Activated naive CD8-positive, alpha-beta T cell (primary cell): ENCODE measurements at regions not wholly inside any gene's neighbourhood (a gene's known extent, or its start where the extent isn't known, plus 50 kb on each side); places are given as distances from the start of the nearest gene placed in this dataset.
"Not testable (repeated sequence)": the region's sequence is repeated elsewhere in the genome, so short reads cannot be mapped to it uniquely, and the experiment has no call there.

Experiments
- H3K27ac Mint-ChIP-seq: one replicate; pipeline ENCODE4 v1.8.0; 2021; ENCODE audit warnings: mixed read lengths
- H3K27me3 Mint-ChIP-seq: one replicate; pipeline ENCODE4 v1.8.0; 2021; ENCODE audit warnings: mixed read lengths
- H3K36me3 Mint-ChIP-seq: one replicate; pipeline ENCODE4 v1.8.0; 2021; ENCODE audit warnings: mixed read lengths
- H3K4me1 Mint-ChIP-seq: one replicate; pipeline ENCODE4 v1.8.0; 2021; ENCODE audit warnings: low read depth, mixed read lengths
- H3K4me3 Mint-ChIP-seq: one replicate; pipeline ENCODE4 v1.8.0; 2021; ENCODE audit warnings: mild to moderate bottlenecking, mixed read lengths
- H3K9me3 Mint-ChIP-seq: one replicate; pipeline ENCODE4 v1.8.0; 2021; ENCODE audit warnings: low read depth, mixed read lengths

DNA sequence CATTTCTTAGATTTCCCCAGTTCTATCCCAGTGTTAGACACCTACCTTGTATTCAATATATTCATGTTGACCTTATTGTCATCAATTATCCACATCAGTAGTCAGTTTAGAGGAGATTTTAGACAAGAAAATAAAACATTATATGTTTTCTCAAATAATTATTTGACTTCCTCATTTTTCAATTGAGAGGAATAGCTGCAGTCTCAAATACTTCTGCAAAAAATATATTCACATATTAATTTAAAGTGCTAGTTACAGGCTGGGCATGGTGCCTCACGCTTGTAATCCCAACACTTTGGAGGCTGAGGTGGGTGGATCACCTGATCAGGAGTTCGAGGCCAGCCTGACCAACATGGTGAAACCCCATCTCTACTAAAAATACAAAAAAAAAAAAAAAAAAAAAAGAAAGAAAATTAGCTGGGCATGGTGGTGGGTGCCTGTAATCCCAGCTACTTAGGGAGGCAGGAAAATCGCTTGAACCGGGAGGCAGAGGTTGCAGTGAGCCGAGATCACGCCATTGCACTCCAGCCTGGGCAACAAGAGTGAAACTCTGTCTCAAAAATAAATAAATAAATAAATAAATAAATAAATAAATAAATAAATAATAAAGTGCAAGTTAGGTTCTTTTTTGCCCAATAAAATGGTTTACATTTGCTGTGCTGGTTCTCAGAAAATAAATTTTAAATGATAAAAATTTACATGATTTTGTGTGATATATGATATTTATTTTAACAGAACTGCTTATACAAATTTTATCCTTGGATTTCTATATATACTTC is 565.3 kb upstream of the GOLIM4 start:
- not testable (repeated sequence) for H3K4me1 Mint-ChIP-seq, H3K4me3 Mint-ChIP-seq, H3K27me3 Mint-ChIP-seq, H3K36me3 Mint-ChIP-seq, H3K27ac Mint-ChIP-seq
- peaks cover 12% of the 10 kb centered on the region for H3K9me3 Mint-ChIP-seq

DNA sequence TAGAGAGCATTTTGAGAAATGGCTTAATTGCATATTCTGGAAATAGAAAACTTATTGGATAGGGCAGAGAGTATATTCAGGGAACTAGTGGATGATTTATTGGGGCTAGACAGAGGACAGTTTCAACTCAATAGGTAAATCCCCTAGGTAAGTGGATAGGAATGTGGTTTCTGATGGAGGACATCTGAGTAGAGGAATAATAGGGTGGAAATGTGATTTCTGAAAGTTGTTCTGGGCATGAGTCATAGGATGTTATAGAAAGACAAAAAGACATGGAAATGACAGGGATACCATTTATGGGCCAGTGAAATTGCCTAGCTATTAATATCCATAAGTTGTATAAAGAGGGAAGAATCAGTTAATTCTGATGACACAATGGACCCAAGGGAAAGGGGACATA is 563.3 kb upstream of the GOLIM4 start:
- H3K4me3 Mint-ChIP-seq, result no peak overlapping the region
- H3K27me3 Mint-ChIP-seq, result no peaks in the 10 kb centered on the region
- H3K27ac Mint-ChIP-seq, result no peak overlapping the region
- peaks cover 12% of the 10 kb centered on the region for H3K9me3 Mint-ChIP-seq
- no peaks in the 10 kb centered on the region for H3K36me3 Mint-ChIP-seq
- H3K4me1 Mint-ChIP-seq, result no peaks in the 10 kb centered on the region

DNA sequence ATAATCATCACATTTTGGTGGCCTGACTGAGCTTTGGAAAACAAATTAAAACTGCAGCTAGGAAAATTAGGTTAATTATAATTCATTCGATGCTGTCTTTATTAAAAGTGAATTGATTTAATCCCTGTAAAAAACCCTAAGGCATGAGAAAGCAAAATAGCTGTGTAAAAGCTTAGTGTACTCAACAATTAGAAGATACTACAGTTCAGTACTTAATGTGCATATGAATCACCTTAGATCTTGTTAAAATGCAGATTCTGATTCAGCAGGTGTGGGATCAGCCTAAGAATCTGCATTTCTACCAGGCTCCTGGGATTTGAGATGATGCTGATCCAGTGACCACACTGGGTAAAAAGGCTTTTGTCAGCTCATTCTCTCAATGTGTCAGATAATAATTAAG is 559.9 kb upstream of the GOLIM4 start:
- no peaks in the 10 kb centered on the region for H3K36me3 Mint-ChIP-seq
- no peaks in the 10 kb centered on the region for H3K27me3 Mint-ChIP-seq
- H3K27ac Mint-ChIP-seq, result no peak overlapping the region
- H3K4me1 Mint-ChIP-seq, result no peaks in the 10 kb centered on the region
- H3K4me3 Mint-ChIP-seq, result no peak overlapping the region
- peaks cover 4% of the 10 kb centered on the region for H3K9me3 Mint-ChIP-seq

DNA sequence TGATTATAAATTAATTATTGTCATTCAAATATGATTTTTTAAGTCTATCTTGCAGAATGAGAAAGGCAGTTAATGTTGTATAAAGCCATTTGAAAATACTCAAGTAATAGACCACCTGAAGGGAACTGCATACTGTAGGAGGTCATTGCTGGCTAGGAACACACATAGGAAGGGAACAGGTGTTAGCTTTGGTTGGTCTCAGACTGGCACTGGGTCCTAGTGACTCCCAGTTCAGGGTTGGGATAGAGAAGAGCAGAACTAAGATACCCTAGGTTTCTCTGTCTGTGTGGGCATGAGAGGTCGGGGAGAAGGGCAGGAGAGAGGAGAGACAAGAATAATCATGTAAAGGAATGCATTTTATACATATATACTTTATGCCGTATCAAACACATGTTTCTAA is 559.0 kb upstream of the GOLIM4 start:
- Mint-ChIP-seq H3K27ac (no peak overlapping the region), H3K4me3 (no peak overlapping the region), H3K36me3 (no peaks in the 10 kb centered on the region), H3K27me3 (no peaks in the 10 kb centered on the region), H3K4me1 (no peaks in the 10 kb centered on the region), H3K9me3 (no peaks in the 10 kb centered on the region)

DNA sequence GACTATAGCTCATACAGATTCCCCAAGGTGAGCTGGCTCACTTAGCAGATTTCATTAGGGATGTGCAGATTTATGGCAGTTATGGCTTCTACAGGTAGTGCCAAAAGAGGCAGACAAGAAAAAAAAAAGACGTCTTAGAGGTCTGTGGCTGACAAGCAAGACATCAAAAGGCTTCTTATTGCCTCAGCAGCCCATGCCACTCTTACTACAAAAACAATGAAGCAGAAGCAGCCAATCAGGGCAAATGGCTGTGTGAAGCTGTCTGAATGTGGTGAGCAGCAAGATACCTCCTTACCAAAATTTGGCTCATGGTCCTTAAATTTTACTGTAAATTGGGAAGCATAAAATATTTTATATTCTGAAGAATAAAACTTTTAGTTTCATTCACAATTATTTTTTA is 557.5 kb upstream of the GOLIM4 start:
- peaks cover 2% of the 10 kb centered on the region for H3K27me3 Mint-ChIP-seq
- no peak overlapping the region for H3K4me3 Mint-ChIP-seq
- no peak overlapping the region for H3K27ac Mint-ChIP-seq
- H3K4me1 Mint-ChIP-seq, result no peaks in the 10 kb centered on the region
- no peaks in the 10 kb centered on the region for H3K9me3 Mint-ChIP-seq
- no peaks in the 10 kb centered on the region for H3K36me3 Mint-ChIP-seq

DNA sequence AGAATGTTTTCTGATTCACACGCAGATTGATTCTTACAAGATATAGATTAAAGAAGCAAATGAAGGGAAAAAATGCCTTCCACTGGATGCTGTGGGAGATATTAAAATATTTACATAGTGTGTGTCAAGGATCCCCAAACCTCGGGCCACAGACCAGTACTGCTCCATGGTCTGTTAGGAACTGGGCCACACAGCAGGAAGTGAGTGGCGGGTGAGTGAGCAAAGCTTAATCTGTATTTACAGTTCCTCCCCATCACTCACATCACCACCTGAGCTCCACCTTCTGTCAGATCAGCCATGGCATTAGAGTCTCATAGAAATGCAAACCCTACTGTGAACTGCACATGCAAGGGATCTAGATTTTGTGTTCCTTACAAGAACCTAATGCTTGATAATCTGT is 552.6 kb upstream of the GOLIM4 start:
- H3K4me1 Mint-ChIP-seq, result no peaks in the 10 kb centered on the region
- H3K27me3 Mint-ChIP-seq, result peaks cover 2% of the 10 kb centered on the region
- H3K9me3 Mint-ChIP-seq, result no peaks in the 10 kb centered on the region
- no peak overlapping the region for H3K27ac Mint-ChIP-seq
- H3K36me3 Mint-ChIP-seq, result no peaks in the 10 kb centered on the region
- no peak overlapping the region for H3K4me3 Mint-ChIP-seq

DNA sequence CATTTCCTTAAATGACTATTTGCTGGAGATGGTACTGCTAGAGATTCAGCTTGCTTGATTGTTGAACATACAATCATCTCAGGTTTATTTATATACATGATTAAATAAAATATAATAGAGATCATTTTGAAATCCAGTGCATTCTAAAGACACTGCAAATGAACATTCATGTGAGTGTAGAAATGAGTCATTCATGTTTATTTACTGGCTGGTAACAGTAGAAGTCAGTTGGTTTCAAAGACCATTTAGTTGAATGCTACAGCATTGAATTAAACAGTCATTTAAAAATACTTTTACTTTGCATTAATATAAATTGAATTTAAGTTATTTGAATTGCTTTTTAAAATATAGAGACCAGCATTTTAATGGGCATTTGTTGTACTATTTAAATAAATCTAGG is 551.9 kb upstream of the GOLIM4 start:
- H3K36me3 Mint-ChIP-seq, result no peaks in the 10 kb centered on the region
- H3K27ac Mint-ChIP-seq, result no peak overlapping the region
- no peaks in the 10 kb centered on the region for H3K9me3 Mint-ChIP-seq
- peaks cover 2% of the 10 kb centered on the region for H3K27me3 Mint-ChIP-seq
- H3K4me1 Mint-ChIP-seq, result no peaks in the 10 kb centered on the region
- H3K4me3 Mint-ChIP-seq, result no peak overlapping the region

DNA sequence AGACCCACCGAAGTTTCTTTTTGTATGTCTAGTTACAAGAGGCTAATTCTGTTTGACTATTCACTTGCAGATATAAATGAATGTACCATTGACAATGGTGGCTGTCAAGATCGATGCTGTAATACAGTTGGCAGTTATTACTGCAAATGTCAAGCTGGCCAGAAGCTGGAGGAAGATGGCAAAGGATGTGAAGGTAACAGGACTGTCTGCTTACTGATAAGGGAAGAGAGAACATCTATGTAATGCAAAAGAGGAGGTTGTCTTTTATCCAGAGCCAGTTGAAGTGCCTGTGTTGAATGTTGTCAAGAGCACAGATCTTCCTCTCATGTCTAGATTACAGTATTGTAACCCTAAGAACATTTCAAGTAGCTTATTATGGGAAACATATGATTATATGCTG is 549.5 kb upstream of the GOLIM4 start:
- Mint-ChIP-seq H3K27ac (no peak overlapping the region), H3K4me1 (no peaks in the 10 kb centered on the region), H3K36me3 (no peaks in the 10 kb centered on the region)

DNA sequence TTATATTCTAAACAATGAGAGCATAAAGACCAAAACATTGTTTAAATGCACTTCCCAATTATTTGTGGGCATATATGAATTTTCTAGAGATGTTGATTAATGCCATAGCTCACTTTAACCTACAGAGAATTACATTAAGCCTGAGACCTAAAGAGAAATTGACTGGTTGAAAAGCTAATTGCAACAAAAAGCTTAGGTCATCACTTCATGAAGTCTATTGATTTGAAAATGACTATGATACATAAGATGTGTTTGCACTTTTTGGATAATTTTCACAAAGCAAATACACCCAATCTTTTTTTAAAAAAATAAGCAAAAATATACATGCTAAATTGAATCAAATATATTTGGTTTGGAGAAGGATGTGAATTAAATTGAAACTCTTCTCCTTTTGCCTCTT is 532.8 kb upstream of the GOLIM4 start:
- Mint-ChIP-seq H3K9me3 (no peaks in the 10 kb centered on the region), H3K4me1 (no peaks in the 10 kb centered on the region), H3K27me3 (no peaks in the 10 kb centered on the region), H3K36me3 (no peaks in the 10 kb centered on the region), H3K4me3 (no peak overlapping the region), H3K27ac (no peak overlapping the region)

More for the DNA sequence above, 549.5 kb upstream of the GOLIM4 start:
- H3K27me3 Mint-ChIP-seq, result peaks cover 2% of the 10 kb centered on the region
- H3K4me3 Mint-ChIP-seq, result no peak overlapping the region
- H3K9me3 Mint-ChIP-seq, result no peaks in the 10 kb centered on the region

DNA sequence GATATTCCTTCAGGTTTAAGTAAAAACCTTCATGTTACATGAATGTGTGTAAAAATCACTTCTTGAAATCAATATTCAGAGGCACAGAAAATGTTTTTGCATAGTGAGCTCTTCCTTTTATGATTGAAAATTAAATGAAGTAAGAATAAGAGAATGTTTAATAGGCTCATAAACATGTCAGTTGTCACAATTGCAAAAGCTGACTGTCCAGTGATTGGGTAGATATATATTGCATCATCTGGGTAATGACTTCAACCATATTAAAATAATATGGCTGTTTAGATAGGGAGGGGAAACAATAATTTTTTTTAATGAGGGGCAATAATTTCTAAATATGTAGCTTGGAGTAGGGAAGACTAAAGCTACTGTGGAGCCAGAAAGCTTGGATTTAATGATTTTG is 529.8 kb upstream of the GOLIM4 start:
- H3K4me1 Mint-ChIP-seq, result no peaks in the 10 kb centered on the region
- H3K27me3 Mint-ChIP-seq, result no peaks in the 10 kb centered on the region
- no peak overlapping the region for H3K4me3 Mint-ChIP-seq

DNA sequence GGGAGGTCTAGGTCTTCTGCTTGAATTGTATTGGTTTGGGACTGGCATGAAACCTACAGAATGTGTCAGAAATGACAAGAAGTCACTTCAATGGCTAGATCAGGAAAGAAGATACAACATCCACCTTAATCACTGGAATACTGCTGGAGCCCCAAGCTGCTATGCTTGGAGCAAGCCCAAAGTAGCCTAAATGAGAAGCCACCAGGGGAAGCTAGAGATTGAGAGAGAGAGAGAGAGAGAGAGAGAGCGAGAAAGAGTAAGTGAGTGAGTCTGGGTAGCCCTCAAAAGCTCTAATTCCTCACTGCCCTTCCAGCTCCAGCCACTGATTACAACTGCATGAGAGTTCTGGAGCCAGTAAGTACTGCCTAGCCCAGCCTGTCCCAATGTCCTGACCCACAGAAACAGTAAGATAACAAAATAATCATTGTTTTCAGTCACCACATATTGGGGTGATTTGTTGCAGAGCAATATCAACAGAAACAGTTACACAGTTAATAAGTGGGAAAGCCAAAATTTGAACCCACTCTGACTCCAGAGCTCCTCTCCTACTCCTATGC is 529.2 kb upstream of the GOLIM4 start:
- Mint-ChIP-seq H3K27ac (no peak overlapping the region), H3K4me1 (no peaks in the 10 kb centered on the region), H3K27me3 (no peaks in the 10 kb centered on the region), H3K9me3 (no peaks in the 10 kb centered on the region), H3K4me3 (no peak overlapping the region), H3K36me3 (no peaks in the 10 kb centered on the region)

More for the DNA sequence above, 529.8 kb upstream of the GOLIM4 start:
- H3K9me3 Mint-ChIP-seq, result no peaks in the 10 kb centered on the region
- no peak overlapping the region for H3K27ac Mint-ChIP-seq
- no peaks in the 10 kb centered on the region for H3K36me3 Mint-ChIP-seq

DNA sequence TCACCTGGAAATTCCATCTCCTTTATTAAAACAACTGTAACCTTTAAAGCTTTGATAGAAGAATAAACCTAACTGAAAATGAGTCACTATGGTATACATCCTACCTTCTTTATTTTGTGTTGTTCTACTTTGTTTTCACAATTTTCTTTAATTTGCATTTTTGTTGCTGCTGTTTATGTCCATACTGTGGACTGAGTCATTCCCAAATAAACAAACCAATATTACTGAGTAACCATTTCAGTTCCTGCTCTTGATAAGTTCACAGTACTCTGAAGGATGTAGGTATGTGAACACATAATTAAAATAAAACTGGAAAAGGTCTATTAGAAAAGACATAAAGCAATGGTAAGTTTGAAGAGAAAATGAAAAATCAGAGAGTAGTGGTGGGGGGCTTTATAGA is 528.5 kb upstream of the GOLIM4 start:
- H3K9me3 Mint-ChIP-seq, result no peaks in the 10 kb centered on the region
- H3K27ac Mint-ChIP-seq, result no peak overlapping the region
- no peaks in the 10 kb centered on the region for H3K4me1 Mint-ChIP-seq
- no peak overlapping the region for H3K4me3 Mint-ChIP-seq
- no peaks in the 10 kb centered on the region for H3K27me3 Mint-ChIP-seq
- H3K36me3 Mint-ChIP-seq, result no peaks in the 10 kb centered on the region

DNA sequence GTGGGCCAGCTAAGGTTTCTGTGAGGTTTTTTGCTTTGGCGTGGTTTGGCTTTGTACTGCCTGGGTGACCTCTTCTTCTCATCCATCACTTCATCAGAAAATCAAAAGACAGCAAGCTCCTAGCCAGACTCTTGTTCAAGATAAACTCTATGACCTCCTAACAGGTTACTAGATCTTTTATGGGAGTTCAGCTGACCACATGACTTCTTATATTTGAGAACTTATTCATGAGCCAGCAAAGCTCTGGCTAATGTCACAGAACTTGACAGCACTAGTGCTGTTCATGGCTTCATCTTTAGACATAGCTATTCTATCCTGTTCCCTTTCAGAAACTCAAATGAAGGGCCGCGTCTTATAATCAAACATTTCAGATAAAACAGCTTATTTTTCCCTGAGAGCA is 527.1 kb upstream of the GOLIM4 start:
- Mint-ChIP-seq H3K9me3 (no peaks in the 10 kb centered on the region), H3K27me3 (no peaks in the 10 kb centered on the region), H3K4me3 (no peak overlapping the region), H3K36me3 (no peaks in the 10 kb centered on the region), H3K4me1 (no peaks in the 10 kb centered on the region), H3K27ac (no peak overlapping the region)

DNA sequence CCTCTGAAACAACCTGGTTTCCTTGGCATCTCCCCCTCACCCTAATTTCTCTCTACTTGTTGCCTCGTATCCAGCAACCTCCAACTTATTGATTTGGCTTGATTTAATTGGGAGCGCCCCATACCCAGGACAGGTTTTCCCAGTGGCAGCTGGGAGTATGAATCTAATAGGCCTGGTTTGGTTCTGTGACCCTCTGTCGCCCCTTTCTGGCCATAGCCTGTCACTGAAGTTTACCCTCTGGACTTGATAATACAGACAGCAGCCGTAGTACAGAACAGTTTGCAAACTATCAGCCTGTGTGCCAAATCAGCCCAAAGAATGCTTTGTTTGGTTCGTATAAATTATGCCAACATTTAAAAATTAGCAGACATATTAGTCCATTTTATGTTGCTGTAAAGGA is 525.1 kb upstream of the GOLIM4 start:
- Mint-ChIP-seq H3K36me3 (no peaks in the 10 kb centered on the region), H3K27me3 (no peaks in the 10 kb centered on the region), H3K4me3 (no peak overlapping the region), H3K9me3 (no peaks in the 10 kb centered on the region), H3K27ac (no peak overlapping the region), H3K4me1 (no peaks in the 10 kb centered on the region)

DNA sequence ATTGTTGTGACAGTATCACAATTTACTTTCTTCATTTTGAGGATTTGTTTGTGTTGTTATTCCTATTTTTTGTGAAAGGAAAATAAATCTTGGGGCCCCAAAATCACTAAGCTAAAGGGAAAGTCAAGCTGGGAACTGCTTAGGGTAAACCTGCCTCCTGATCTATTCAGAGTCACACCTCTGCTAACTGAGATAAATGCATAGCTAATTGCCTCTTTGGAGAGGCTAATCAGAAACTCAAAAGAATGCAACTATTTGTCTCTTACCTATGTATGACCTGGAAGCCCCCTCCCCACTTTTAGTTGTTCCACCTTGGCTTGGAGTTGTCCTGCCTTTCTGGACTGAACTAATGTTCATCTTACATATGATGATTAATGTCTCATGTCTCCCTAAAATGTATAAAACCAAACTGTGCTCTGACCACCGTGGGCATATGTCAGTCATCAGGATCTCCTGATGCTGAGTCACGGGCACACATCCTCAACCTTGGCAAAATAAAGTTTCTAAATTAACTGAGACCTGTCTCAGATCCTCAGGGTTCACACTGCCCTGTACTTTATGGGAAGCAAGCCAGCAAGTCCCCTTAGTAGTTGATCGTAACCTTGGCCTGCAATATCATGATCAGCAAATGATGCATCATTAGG is 523.2 kb upstream of the GOLIM4 start:
- H3K4me3 Mint-ChIP-seq, result no peak overlapping the region
- H3K4me1 Mint-ChIP-seq, result no peaks in the 10 kb centered on the region
- H3K27me3 Mint-ChIP-seq, result no peaks in the 10 kb centered on the region
- no peak overlapping the region for H3K27ac Mint-ChIP-seq
- H3K9me3 Mint-ChIP-seq, result no peaks in the 10 kb centered on the region
- no peaks in the 10 kb centered on the region for H3K36me3 Mint-ChIP-seq

DNA sequence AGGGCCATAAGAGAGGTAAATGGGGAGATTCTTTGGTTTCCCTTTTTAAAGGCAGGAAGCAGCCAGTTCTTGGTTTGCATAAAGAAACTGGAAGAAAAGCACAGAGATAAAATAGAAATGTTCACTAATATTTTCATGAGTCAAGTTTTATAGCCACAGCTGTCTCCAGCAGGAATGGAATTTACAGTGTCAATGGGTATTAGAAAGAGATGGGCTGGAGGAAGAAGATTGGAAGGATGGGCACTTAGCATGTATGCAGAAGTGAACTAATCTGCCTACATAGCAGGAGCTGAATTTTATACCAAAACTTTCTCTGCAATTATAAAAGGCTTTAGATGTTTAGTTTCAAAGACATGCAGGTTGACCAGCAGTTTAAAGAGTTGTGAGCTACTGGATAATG is 521.9 kb upstream of the GOLIM4 start:
- H3K9me3 Mint-ChIP-seq, result no peaks in the 10 kb centered on the region
- H3K36me3 Mint-ChIP-seq, result no peaks in the 10 kb centered on the region
- no peaks in the 10 kb centered on the region for H3K27me3 Mint-ChIP-seq
- H3K4me1 Mint-ChIP-seq, result no peaks in the 10 kb centered on the region
- H3K27ac Mint-ChIP-seq, result no peak overlapping the region
- H3K4me3 Mint-ChIP-seq, result no peak overlapping the region
